ENCODE measurements at regions not wholly inside any gene's neighbourhood (a gene's known extent, or its start where the extent isn't known, plus 50 kb on each side); places are given as distances from the start of the nearest gene placed in this dataset.

GRCh38 chr9:126154182-126154827 lies 172.3 kb upstream of the MVB12B start:
- WGBS, 4 donors, result 80 to 86% (median 83%) methylated on average over 7 to 10 of the region's 10 CpGs
- TF ChIP-seq, protein P1, sequence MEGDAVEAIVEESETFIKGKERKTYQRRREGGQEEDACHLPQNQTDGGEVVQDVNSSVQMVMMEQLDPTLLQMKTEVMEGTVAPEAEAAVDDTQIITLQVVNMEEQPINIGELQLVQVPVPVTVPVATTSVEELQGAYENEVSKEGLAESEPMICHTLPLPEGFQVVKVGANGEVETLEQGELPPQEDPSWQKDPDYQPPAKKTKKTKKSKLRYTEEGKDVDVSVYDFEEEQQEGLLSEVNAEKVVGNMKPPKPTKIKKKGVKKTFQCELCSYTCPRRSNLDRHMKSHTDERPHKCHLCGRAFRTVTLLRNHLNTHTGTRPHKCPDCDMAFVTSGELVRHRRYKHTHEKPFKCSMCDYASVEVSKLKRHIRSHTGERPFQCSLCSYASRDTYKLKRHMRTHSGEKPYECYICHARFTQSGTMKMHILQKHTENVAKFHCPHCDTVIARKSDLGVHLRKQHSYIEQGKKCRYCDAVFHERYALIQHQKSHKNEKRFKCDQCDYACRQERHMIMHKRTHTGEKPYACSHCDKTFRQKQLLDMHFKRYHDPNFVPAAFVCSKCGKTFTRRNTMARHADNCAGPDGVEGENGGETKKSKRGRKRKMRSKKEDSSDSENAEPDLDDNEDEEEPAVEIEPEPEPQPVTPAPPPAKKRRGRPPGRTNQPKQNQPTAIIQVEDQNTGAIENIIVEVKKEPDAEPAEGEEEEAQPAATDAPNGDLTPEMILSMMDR (IDR thresholded peaks at IDR 0.05), result no peak
- no peak for TF ChIP-seq POLR2A (IDR thresholded peaks at IDR 0.05)

GRCh38 chr9:126154869-126155268 lies 171.8 kb upstream of the MVB12B start:
- Histone ChIP-seq H3K27ac (no peak overlapping the region), H3K9me3 (replicated peaks in 1 of 3) (no peaks in the 10 kb centered on the region), H3K27me3 (peaks cover 3% of the 10 kb centered on the region), H3K36me3 (replicated peaks in 1 of 2) (no peaks in the 10 kb centered on the region), H3K4me3 (no peak overlapping the region), H3K4me1 (replicated peaks in 1 of 2) (no peaks in the 10 kb centered on the region)
- TF ChIP-seq, protein P1 (IDR thresholded peaks at IDR 0.05), result no peak
- TF ChIP-seq POLR2A (IDR thresholded peaks at IDR 0.05), result no peak
- intact Hi-C loops (cut with DNase I), result no loop called here
- 69 to 84% (median 73%) methylated on average over 4 to 5 of the region's 5 CpGs for WGBS, 4 donors
- peak in 1 of 7 donors; percentile 10 for DNase-seq

More at GRCh38 chr9:126154182-126154827, 172.3 kb upstream of the MVB12B start:
- Histone ChIP-seq H3K4me1 (replicated peaks in 1 of 2) (no peaks in the 10 kb centered on the region), H3K27me3 (peaks cover 3% of the 10 kb centered on the region), H3K9me3 (replicated peaks in 1 of 3) (no peaks in the 10 kb centered on the region), H3K27ac (no peak overlapping the region), H3K36me3 (replicated peaks in 1 of 2) (no peaks in the 10 kb centered on the region), H3K4me3 (no peak overlapping the region)
- peak in 2 of 7 donors; percentile 8 to 10 for DNase-seq
- intact Hi-C loops (cut with DNase I), result no loop called here

DNA sequence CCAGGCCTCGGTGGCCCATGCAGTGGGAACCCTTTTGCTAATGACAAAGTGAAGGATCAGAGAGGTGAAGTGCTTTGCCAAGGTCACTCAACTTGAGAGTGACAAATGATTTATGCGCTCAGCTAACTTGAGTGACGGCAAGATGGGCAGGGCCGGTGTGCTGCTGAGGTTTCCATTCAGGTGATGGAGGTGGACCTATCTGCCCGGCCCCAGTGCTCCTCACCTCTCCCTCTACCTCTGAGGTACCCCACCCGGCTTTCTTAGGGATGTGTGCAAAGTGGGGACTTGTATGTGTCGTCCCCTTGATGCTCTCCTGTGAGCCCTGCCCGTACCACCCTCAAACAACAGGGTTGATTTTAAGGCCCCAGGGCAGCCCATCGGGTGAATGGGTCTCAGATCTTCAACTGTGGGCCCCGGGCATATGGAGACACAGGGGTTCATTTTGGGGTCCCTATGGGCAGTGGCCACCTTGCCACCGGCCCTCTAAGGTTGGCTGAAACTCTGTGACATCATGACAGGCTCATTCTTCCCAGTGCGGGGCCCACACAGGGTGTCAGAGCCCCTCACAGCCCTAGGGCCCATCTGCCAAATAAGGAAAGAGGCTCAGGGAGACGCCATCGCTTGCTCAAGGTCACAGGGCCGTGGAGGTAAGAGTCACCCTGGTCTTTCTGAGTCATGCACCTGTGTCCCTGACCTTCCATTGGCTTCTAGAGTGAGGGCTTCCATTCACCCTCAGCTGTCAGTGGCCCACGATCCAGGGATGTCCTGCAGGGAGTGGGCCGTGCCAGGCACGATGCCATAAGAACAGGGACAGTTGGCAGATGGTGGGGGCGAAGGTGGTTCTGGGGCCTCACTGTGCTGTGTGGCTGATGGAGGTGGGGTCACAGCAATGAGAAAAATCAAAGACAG lies 170.6 kb upstream of the MVB12B start:
- no peak overlapping the region for H3K4me3 ChIP-seq
- no peaks in the 10 kb centered on the region for H3K4me1 ChIP-seq (replicated peaks in 1 of 2)
- intact Hi-C loops (cut with DNase I), result no loop called here
- H3K27ac ChIP-seq, result no peak overlapping the region
- H3K27me3 ChIP-seq, result peaks cover 3% of the 10 kb centered on the region
- 81 to 86% (median 82%) methylated on average over 17 to 19 of the region's 19 CpGs for WGBS, 4 donors
- DNase-seq, result peak in 1 of 7 donors; percentile 30
- no peaks in the 10 kb centered on the region for H3K9me3 ChIP-seq (replicated peaks in 1 of 3)
- no peak for TF ChIP-seq POLR2A (IDR thresholded peaks at IDR 0.05)
- TF ChIP-seq, protein P1 (IDR thresholded peaks at IDR 0.05), result no peak
- no peaks in the 10 kb centered on the region for H3K36me3 ChIP-seq (replicated peaks in 1 of 2)

DNA sequence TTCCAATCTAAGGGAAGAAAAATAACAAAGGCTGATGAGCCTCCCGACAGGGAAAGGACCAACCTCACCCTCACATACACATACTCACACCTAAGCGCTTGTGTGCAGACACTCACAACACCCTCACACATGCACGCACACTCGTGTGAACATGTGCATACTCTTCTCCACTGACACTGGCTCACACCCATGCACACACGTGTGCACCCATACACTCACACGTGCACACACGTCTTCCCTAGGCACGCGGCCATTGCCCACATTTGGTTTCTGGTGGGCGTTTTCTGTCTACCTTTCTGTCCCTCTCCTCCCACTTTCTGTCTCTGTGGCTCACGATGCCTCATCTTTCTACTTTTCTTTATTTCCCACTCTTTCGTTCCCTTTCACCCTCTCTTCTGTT lies 169.7 kb upstream of the MVB12B start:
- 84 to 90% (median 89%) methylated on average over 12 of the region's 12 CpGs for WGBS, 4 donors
- intact Hi-C loops (cut with DNase I), result no loop called here
- no peaks in the 10 kb centered on the region for H3K9me3 ChIP-seq (replicated peaks in 1 of 3)
- peak in 1 of 7 donors; percentile 7 for DNase-seq
- TF ChIP-seq, protein P1 (IDR thresholded peaks at IDR 0.05), result no peak
- no peak for TF ChIP-seq POLR2A (IDR thresholded peaks at IDR 0.05)
- no peaks in the 10 kb centered on the region for H3K36me3 ChIP-seq (replicated peaks in 1 of 2)
- no peak overlapping the region for H3K4me3 ChIP-seq
- no peaks in the 10 kb centered on the region for H3K4me1 ChIP-seq (replicated peaks in 1 of 2)
- peaks cover 3% of the 10 kb centered on the region for H3K27me3 ChIP-seq
- H3K27ac ChIP-seq, result no peak overlapping the region
